ENCODE measurements at regions not wholly inside any gene's neighbourhood (a gene's known extent, or its start where the extent isn't known, plus 50 kb on each side); places are given as distances from the start of the nearest gene placed in this dataset.

- no peaks in the 10 kb centered on the region for H3K36me3 Mint-ChIP-seq (ENCODE audit: low read depth)
- Histone ChIP-seq H3K4me1 (ENCODE audit: insufficient read depth, low read length) (no peaks in the 10 kb centered on the region), H3K36me3 (ENCODE audit: insufficient read depth, low read length) (no peaks in the 10 kb centered on the region), H3K4me3 (ENCODE audit: low read length) (no peak overlapping the region), H3K9me3 (ENCODE audit: control insufficient read depth in 1 of 2, insufficient read depth in 1 of 2, low read length in 2 of 2) (no peaks in the 10 kb centered on the region), H3K27ac (ENCODE audit: low read depth in 1 of 2, low read length in 2 of 2) (no peak overlapping the region), H3K27me3 (ENCODE audit: control insufficient read depth in 1 of 2, insufficient read depth in 2 of 2, low read length in 2 of 2) (no peaks in the 10 kb centered on the region)
- POLR2A ChIA-PET: no interaction called here
- ATAC-seq (ENCODE audit: poor library complexity) (no peak), DNase-seq (no peak)
- H3K27ac Mint-ChIP-seq: no peak overlapping the region
- H3K4me3 Mint-ChIP-seq: no peak overlapping the region
- peaks cover 5% of the 10 kb centered on the region for H3K9me3 Mint-ChIP-seq
- no peaks in the 10 kb centered on the region for H3K27me3 Mint-ChIP-seq
- intact Hi-C loops (cut with DNase I, micrococcal nuclease): no loop called here
- H3K4me1 Mint-ChIP-seq (ENCODE audit: low read depth): no peaks in the 10 kb centered on the region
- TF ChIP-seq CTCF (IDR thresholded peaks at IDR 0.05): no peak
- CTCF ChIA-PET: no interaction called here
These were observed 903.7 kb downstream of the EPHA3 start for GRCh38 chr3:90011131-90011530.

GRCh38 chr3:90011596-90011995, 904.2 kb downstream of the EPHA3 start:
- peaks cover 5% of the 10 kb centered on the region for H3K9me3 Mint-ChIP-seq
- no peaks in the 10 kb centered on the region for H3K9me3 ChIP-seq (ENCODE audit: control insufficient read depth in 1 of 2, insufficient read depth in 1 of 2, low read length in 2 of 2)
- TF ChIP-seq CTCF (IDR thresholded peaks at IDR 0.05): no peak
- no peak for DNase-seq
- no peaks in the 10 kb centered on the region for H3K27me3 Mint-ChIP-seq
- POLR2A ChIA-PET: no interaction called here
- no peaks in the 10 kb centered on the region for H3K36me3 ChIP-seq (ENCODE audit: insufficient read depth, low read length)
- no peaks in the 10 kb centered on the region for H3K4me1 ChIP-seq (ENCODE audit: insufficient read depth, low read length)
- H3K36me3 Mint-ChIP-seq (ENCODE audit: low read depth): no peaks in the 10 kb centered on the region
- H3K4me1 Mint-ChIP-seq (ENCODE audit: low read depth): no peaks in the 10 kb centered on the region
- intact Hi-C loops (cut with DNase I, micrococcal nuclease): no loop called here
- H3K4me3 ChIP-seq (ENCODE audit: low read length): no peak overlapping the region
- no peak overlapping the region for H3K27ac ChIP-seq (ENCODE audit: low read depth in 1 of 2, low read length in 2 of 2)
- CTCF ChIA-PET: no interaction called here
- H3K4me3 Mint-ChIP-seq: no peak overlapping the region
- H3K27me3 ChIP-seq (ENCODE audit: control insufficient read depth in 1 of 2, insufficient read depth in 2 of 2, low read length in 2 of 2): no peaks in the 10 kb centered on the region
- H3K27ac Mint-ChIP-seq: no peak overlapping the region
- ATAC-seq (ENCODE audit: poor library complexity): no peak

- Histone ChIP-seq H3K9me3 (ENCODE audit: control insufficient read depth in 1 of 2, insufficient read depth in 1 of 2, low read length in 2 of 2) (no peaks in the 10 kb centered on the region), H3K27ac (ENCODE audit: low read depth in 1 of 2, low read length in 2 of 2) (no peak overlapping the region), H3K36me3 (ENCODE audit: insufficient read depth, low read length) (no peaks in the 10 kb centered on the region), H3K4me1 (ENCODE audit: insufficient read depth, low read length) (no peaks in the 10 kb centered on the region), H3K27me3 (ENCODE audit: control insufficient read depth in 1 of 2, insufficient read depth in 2 of 2, low read length in 2 of 2) (no peaks in the 10 kb centered on the region), H3K4me3 (ENCODE audit: low read length) (no peak overlapping the region)
- no peak overlapping the region for H3K27ac Mint-ChIP-seq
- intact Hi-C loops (cut with DNase I, micrococcal nuclease): no loop called here
- DNase-seq: no peak
- H3K36me3 Mint-ChIP-seq (ENCODE audit: low read depth): no peaks in the 10 kb centered on the region
- CTCF ChIA-PET: no interaction called here
- POLR2A ChIA-PET: no interaction called here
- peaks cover 5% of the 10 kb centered on the region for H3K9me3 Mint-ChIP-seq
- no peak for TF ChIP-seq CTCF (IDR thresholded peaks at IDR 0.05)
- H3K4me1 Mint-ChIP-seq (ENCODE audit: low read depth): no peaks in the 10 kb centered on the region
- no peak overlapping the region for H3K4me3 Mint-ChIP-seq
- H3K27me3 Mint-ChIP-seq: no peaks in the 10 kb centered on the region
- ATAC-seq (ENCODE audit: poor library complexity): no peak
These were observed 904.6 kb downstream of the EPHA3 start for GRCh38 chr3:90011996-90012395.
